SK-N-SH (cell line): ENCODE measurements at regions not wholly inside any gene's neighbourhood (a gene's known extent, or its start where the extent isn't known, plus 50 kb on each side); places are given as distances from the start of the nearest gene placed in this dataset.

Experiments
- CTCF ChIP-seq: fragments of 200-600 bp; sonication (generic); IDR thresholded peaks from 2 replicates; pipeline ENCODE4 v1.6.1; 2017; ENCODE audit warnings: antibody characterized with exemption, mild to moderate bottlenecking, moderate library complexity
- EZH2phosphoT487 ChIP-seq: fragments of 200-600 bp; sonication (generic); IDR thresholded peaks from 2 replicates; pipeline ENCODE4 v1.6.1; 2017; ENCODE audit warnings: low read depth, mixed run types, mild to moderate bottlenecking, antibody characterized with exemption, moderate library complexity, borderline replicate concordance
- REST ChIP-seq: IDR thresholded peaks from 2 replicates; pipeline ENCODE4 v1.6.1; 2012; ENCODE audit warnings: mild to moderate bottlenecking, low read depth, low read length, moderate library complexity
- RXRA ChIP-seq: IDR thresholded peaks from 2 replicates; pipeline ENCODE4 v1.4.0; 2012; ENCODE audit warnings: low read depth, mild to moderate bottlenecking, borderline replicate concordance

GRCh38 chr2:122867941-122868340 is 1112.5 kb downstream of the TSN start:
- TF ChIP-seq REST = no peak
- no peak for TF ChIP-seq CTCF
- TF ChIP-seq RXRA = no peak
- TF ChIP-seq EZH2phosphoT487 = no peak
